NB4 (cell line): ENCODE measurements at regions not wholly inside any gene's neighbourhood (a gene's known extent, or its start where the extent isn't known, plus 50 kb on each side); places are given as distances from the start of the nearest gene placed in this dataset.

ENCODE experiments used
- DNase-seq: peaks from one replicate; pipeline ENCODE4 v3.0.0; 2010; ENCODE audit warnings: low read depth
- H3K4me3 ChIP-seq: one replicate; pipeline ENCODE4 v1.5.1; 2011; ENCODE audit warnings: mild to moderate bottlenecking, low read depth, low read length, moderate library complexity
- MYC ChIP-seq: IDR thresholded peaks from 2 replicates; pipeline ENCODE4 v1.6.1; 2011; ENCODE audit warnings: low read depth, low read length
- POLR2A ChIP-seq: IDR thresholded peaks from 2 replicates; pipeline ENCODE4 v1.6.1; 2011; ENCODE audit warnings: mild to moderate bottlenecking; ENCODE audit not compliant: insufficient read length; ENCODE audit errors: extremely low read depth
- TF ChIP-seq, protein P1 (sequence below): IDR thresholded peaks from 2 replicates; pipeline ENCODE4 v1.6.1; 2011; ENCODE audit warnings: low read depth, low read length
- TF ChIP-seq, protein P2 (sequence below): IDR thresholded peaks from one replicate; pipeline ENCODE4 v1.5.1; 2012; ENCODE audit warnings: low read depth, low read length

- DNase-seq: peak; percentile 58
- TF ChIP-seq, protein P1, sequence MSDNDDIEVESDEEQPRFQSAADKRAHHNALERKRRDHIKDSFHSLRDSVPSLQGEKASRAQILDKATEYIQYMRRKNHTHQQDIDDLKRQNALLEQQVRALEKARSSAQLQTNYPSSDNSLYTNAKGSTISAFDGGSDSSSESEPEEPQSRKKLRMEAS: no peak
- TF ChIP-seq MYC: no peak
- TF ChIP-seq POLR2A: no peak
- TF ChIP-seq, protein P2, sequence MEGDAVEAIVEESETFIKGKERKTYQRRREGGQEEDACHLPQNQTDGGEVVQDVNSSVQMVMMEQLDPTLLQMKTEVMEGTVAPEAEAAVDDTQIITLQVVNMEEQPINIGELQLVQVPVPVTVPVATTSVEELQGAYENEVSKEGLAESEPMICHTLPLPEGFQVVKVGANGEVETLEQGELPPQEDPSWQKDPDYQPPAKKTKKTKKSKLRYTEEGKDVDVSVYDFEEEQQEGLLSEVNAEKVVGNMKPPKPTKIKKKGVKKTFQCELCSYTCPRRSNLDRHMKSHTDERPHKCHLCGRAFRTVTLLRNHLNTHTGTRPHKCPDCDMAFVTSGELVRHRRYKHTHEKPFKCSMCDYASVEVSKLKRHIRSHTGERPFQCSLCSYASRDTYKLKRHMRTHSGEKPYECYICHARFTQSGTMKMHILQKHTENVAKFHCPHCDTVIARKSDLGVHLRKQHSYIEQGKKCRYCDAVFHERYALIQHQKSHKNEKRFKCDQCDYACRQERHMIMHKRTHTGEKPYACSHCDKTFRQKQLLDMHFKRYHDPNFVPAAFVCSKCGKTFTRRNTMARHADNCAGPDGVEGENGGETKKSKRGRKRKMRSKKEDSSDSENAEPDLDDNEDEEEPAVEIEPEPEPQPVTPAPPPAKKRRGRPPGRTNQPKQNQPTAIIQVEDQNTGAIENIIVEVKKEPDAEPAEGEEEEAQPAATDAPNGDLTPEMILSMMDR: peak; percentile 85
These were observed 458.6 kb upstream of the GOT2 start for GRCh38 chr16:59192551-59193199.

GRCh38 chr16:59190731-59191130 is 456.6 kb upstream of the GOT2 start:
- TF ChIP-seq POLR2A: no peak
- TF ChIP-seq, protein P1: no peak
- TF ChIP-seq, protein P2: no peak
- TF ChIP-seq MYC: no peak
- no peak overlapping the region for H3K4me3 ChIP-seq
- DNase-seq: no peak

More at GRCh38 chr16:59192551-59193199, 458.6 kb upstream of the GOT2 start:
- no peak overlapping the region for H3K4me3 ChIP-seq

DNA sequence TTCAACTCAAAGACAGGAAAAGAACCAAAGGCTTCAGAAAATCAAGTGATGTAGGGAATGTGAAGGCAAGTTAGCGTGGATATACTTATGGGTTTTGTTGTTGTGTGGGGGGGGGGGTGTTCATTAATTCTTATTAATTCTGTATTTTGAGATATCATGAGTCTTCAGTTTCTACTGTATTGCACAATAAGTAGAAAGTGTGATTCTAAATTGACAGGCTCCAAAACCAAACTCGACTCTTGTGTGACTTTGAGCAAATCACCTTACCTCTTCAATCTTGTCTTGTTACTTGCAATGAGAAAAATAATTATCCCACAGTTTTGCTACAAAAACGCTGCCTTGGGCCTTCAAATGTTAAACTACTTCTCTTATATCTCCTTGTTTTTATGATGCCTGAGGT is 453.9 kb upstream of the GOT2 start:
- TF ChIP-seq POLR2A (no peak), MYC (no peak)
- TF ChIP-seq, protein P2: no peak
- TF ChIP-seq, protein P1: no peak
- H3K4me3 ChIP-seq: no peak overlapping the region
- DNase-seq: no peak

DNA sequence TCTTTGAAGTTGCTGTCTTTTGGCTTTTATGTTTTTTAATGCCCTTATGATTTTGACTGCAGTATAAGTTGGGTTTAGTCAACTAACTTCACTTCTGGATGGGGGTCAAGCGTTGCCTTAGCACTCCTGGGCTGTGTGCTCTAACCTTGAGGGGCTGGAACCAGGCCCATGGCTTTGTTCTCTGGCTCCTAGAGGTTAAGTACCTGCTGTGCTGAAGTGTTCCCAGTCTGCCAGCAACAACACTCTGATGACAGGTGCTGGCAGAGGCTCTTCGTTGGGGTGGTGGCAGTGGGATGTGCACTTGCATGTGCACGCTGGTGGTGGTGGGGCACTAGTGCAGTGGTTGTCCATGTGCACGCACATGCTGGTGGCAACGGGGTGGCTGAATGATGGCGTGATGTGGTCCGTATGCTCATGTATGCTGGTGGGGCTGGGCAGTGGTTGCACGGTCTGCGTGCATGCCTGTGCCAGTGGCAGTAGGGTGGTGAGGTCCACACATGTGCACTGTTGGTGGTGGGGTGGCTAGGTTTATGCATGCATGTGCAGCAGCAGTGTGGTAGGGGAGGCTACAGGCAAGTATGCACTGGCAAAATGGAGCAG is 447.8 kb upstream of the GOT2 start:
- DNase-seq: no peak
- H3K4me3 ChIP-seq: no peak overlapping the region
- TF ChIP-seq, protein P2: no peak
- TF ChIP-seq MYC: no peak
- TF ChIP-seq, protein P1: no peak
- no peak for TF ChIP-seq POLR2A

DNA sequence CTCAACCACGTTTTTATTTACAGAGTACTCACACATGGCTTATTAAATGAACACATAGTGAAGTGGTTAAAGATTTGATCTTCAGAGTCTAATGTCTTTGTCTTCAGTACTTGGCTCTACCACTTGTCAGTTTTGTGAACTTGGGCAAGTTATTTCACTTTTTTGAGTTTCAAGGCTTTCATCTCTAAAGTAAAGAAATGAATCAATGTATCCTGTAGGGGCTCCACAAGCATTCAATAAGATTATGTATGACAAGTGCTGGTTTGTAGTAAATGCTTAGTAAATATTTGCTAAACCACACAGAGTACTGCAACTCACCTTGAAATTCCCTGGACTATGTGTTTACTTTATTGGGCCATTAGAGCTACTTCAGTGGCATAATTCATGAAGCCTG is 446.0 kb upstream of the GOT2 start:
- no peak overlapping the region for H3K4me3 ChIP-seq
- no peak for DNase-seq
- TF ChIP-seq, protein P2: no peak
- TF ChIP-seq MYC (no peak), POLR2A (no peak)
- TF ChIP-seq, protein P1: no peak
